ENCODE measurements at regions not wholly inside any gene's neighbourhood (a gene's known extent, or its start where the extent isn't known, plus 50 kb on each side); places are given as distances from the start of the nearest gene placed in this dataset.

GRCh38 chrX:25343060-25343459 lies 327.3 kb upstream of the ARX start:
- Histone ChIP-seq H3K27ac (no peak overlapping the region), H3K9me3 (replicated peaks in 1 of 3) (no peaks in the 10 kb centered on the region), H3K4me3 (no peak overlapping the region), H3K36me3 (replicated peaks in 1 of 2) (no peaks in the 10 kb centered on the region), H3K27me3 (peaks cover 3% of the 10 kb centered on the region), H3K4me1 (replicated peaks in 1 of 2) (no peaks in the 10 kb centered on the region)
- no peak for DNase-seq
- intact Hi-C loops (cut with DNase I), result no loop called here
- WGBS, 4 donors, result 30 to 44% (median 39%) methylated on average over 1 of the region's 1 CpG
- TF ChIP-seq POLR2A (IDR thresholded peaks at IDR 0.05) (no peak), CTCF (IDR thresholded peaks at IDR 0.05) (no peak)

- intact Hi-C loops (cut with DNase I), result no loop called here
- Histone ChIP-seq H3K9me3 (replicated peaks in 1 of 3) (no peaks in the 10 kb centered on the region), H3K4me1 (replicated peaks in 1 of 2) (no peaks in the 10 kb centered on the region), H3K36me3 (replicated peaks in 1 of 2) (no peaks in the 10 kb centered on the region), H3K27me3 (no peaks in the 10 kb centered on the region), H3K4me3 (no peak overlapping the region), H3K27ac (no peak overlapping the region)
- WGBS, 4 donors, result 86 to 87% (median 87%) methylated on average over 5 to 7 of the region's 7 CpGs; no CpG with 5 or more reads in 1 of the 4 donors
- no peak for TF ChIP-seq CTCF (IDR thresholded peaks at IDR 0.05)
- TF ChIP-seq POLR2A (IDR thresholded peaks at IDR 0.05), result no peak
- no peak for DNase-seq
Observed at GRCh38 chrX:25337841-25338240, 322.1 kb upstream of the ARX start.

- H3K4me3 ChIP-seq, result no peak overlapping the region
- H3K9me3 ChIP-seq (replicated peaks in 1 of 3), result no peaks in the 10 kb centered on the region
- WGBS, 4 donors, result 69 to 80% (median 75%) methylated on average over 2 of the region's 2 CpGs
- TF ChIP-seq CTCF (IDR thresholded peaks at IDR 0.05) (no peak), POLR2A (IDR thresholded peaks at IDR 0.05) (no peak)
- no peaks in the 10 kb centered on the region for H3K36me3 ChIP-seq (replicated peaks in 1 of 2)
- no peak for DNase-seq
- no peak overlapping the region for H3K27ac ChIP-seq
- H3K4me1 ChIP-seq (replicated peaks in 1 of 2), result no peaks in the 10 kb centered on the region
- intact Hi-C loops (cut with DNase I), result no loop called here
- H3K27me3 ChIP-seq, result no peaks in the 10 kb centered on the region
Observed at GRCh38 chrX:25300994-25301393, 285.2 kb upstream of the ARX start.

- intact Hi-C loops (cut with DNase I), result no loop called here
- DNase-seq, result no peak
- Histone ChIP-seq H3K4me1 (replicated peaks in 1 of 2) (no peaks in the 10 kb centered on the region), H3K4me3 (no peak overlapping the region), H3K27ac (no peak overlapping the region), H3K9me3 (replicated peaks in 1 of 3) (no peaks in the 10 kb centered on the region), H3K27me3 (peaks cover 11% of the 10 kb centered on the region), H3K36me3 (replicated peaks in 1 of 2) (no peaks in the 10 kb centered on the region)
- TF ChIP-seq CTCF (IDR thresholded peaks at IDR 0.05) (no peak), POLR2A (IDR thresholded peaks at IDR 0.05) (no peak)
- WGBS, 4 donors, result 23 to 44% (median 38%) methylated on average over 1 of the region's 1 CpG
Observed at GRCh38 chrX:25296850-25297249, 281.1 kb upstream of the ARX start.
